Endothelial cell of umbilical vein (primary cell): ENCODE measurements at regions not wholly inside any gene's neighbourhood (a gene's known extent, or its start where the extent isn't known, plus 50 kb on each side); places are given as distances from the start of the nearest gene placed in this dataset.

ENCODE experiments used
- BruUV-seq: library from RNA; stranded (reverse); fragments of 400-500 nt; replicated peaks from 2 replicates; lab custom pipeline; 2021; lab: Mats Ljungman, UMichigan
- CTCF ChIA-PET: fragments of 300-600, 350-600 bp; sonication (Branson Sonifier 250); formaldehyde crosslinking; loops from one replicate; lab custom pipeline; 2021; ENCODE audit warnings: antibody characterized with exemption, inconsistent platforms; lab: Charles Lee
- POLR2A ChIA-PET: fragments of 300-600, 350-600 bp; sonication (Branson Sonifier 250); formaldehyde crosslinking; loops from one replicate; lab custom pipeline; 2021; ENCODE audit warnings: antibody characterized with exemption, inconsistent platforms; lab: Charles Lee
- DNase-seq: peaks from one replicate; pipeline ENCODE4 v3.0.0-alpha.2; 2011; ENCODE audit warnings: low read depth, low spot score
- FAIRE-seq: peaks from 2 replicates; lab custom pipeline; 2011; peaks lifted over from hg19 to GRCh38; lab: Jason Lieb, UNC
- H2AFZ ChIP-seq: 2 replicates; pipeline ENCODE4 v1.6.0; 2012; ENCODE audit warnings: low read depth, low read length, control low read depth, inconsistent platforms
- H3K27ac ChIP-seq: 2 replicates; pipeline ENCODE4 v1.5.1; 2011; ENCODE audit warnings: low read depth, mild to moderate bottlenecking, control low read depth, low read length, moderate library complexity; ENCODE audit not compliant: insufficient read depth
- H3K27me3 ChIP-seq, 2 experiments: 2 replicates each; pipeline versions ENCODE4 v1.6.0 to v1.6.1; 2011; ENCODE audit warnings: low read length in 2 of 2, mixed read lengths in 1 of 2; ENCODE audit not compliant: control insufficient read depth in 2 of 2, insufficient read depth in 2 of 2
- H3K36me3 ChIP-seq, 2 experiments: 2 replicates in 1 of 2; 3 replicates in 1 of 2; pipeline ENCODE4 v1.5.1; 2011; ENCODE audit warnings: low read length in 2 of 2, mild to moderate bottlenecking in 1 of 2, moderate library complexity in 1 of 2; ENCODE audit not compliant: control insufficient read depth in 2 of 2, insufficient read depth in 2 of 2; ENCODE audit errors: extremely low read depth in 1 of 2
- H3K4me1 ChIP-seq: 3 replicates; pipeline ENCODE4 v1.5.1; 2011; ENCODE audit warnings: mild to moderate bottlenecking, low read length; ENCODE audit not compliant: control insufficient read depth, insufficient read depth; ENCODE audit errors: extremely low read depth
- H3K4me2 ChIP-seq: 2 replicates; pipeline ENCODE4 v1.6.1; 2011; ENCODE audit warnings: low read length, control low read depth, mixed read lengths; ENCODE audit not compliant: insufficient read depth
- H3K4me3 ChIP-seq, 3 experiments: fragments of 200-600 bp in 1 of 3; sonication (generic), shearing (Covaris generic) in 1 of 3; replicated peaks in 1 of 3; 2 replicates each; pipeline ENCODE4 v1.5.1; 2011 to 2016; ENCODE audit warnings: control low read depth in 3 of 3, low read length in 3 of 3, mild to moderate bottlenecking in 2 of 3, inconsistent platforms in 1 of 3, low read depth in 1 of 3, moderate library complexity in 1 of 3; ENCODE audit not compliant: insufficient read depth in 1 of 3
- H3K79me2 ChIP-seq: 2 replicates; pipeline ENCODE4 v1.6.0; 2012; ENCODE audit warnings: low read length, inconsistent platforms; ENCODE audit not compliant: control insufficient read depth, insufficient read depth
- H3K9ac ChIP-seq: replicated peaks from 2 replicates; pipeline ENCODE3; 2011; ENCODE audit warnings: low read length, control low read depth; ENCODE audit not compliant: insufficient read depth; ENCODE audit errors: extremely low read depth
- H3K9me1 ChIP-seq: replicated peaks from 3 replicates; pipeline ENCODE4 v1.6.0; 2011; ENCODE audit warnings: mild to moderate bottlenecking, low read length; ENCODE audit not compliant: control insufficient read depth, insufficient read depth; ENCODE audit errors: extremely low read depth
- H3K9me3 ChIP-seq: replicated peaks from 2 replicates; pipeline ENCODE4 v1.5.1; 2012; ENCODE audit warnings: low read length, inconsistent platforms; ENCODE audit not compliant: control insufficient read depth, insufficient read depth
- H4K20me1 ChIP-seq: replicated peaks from 2 replicates; pipeline ENCODE3; 2011; ENCODE audit warnings: mild to moderate bottlenecking, low read length; ENCODE audit not compliant: control insufficient read depth, insufficient read depth; ENCODE audit errors: extremely low read depth
- CTCF ChIP-seq, 2 donors: IDR thresholded peaks; 1 replicate in 1 of 2; 2 replicates in 1 of 2; pipeline ENCODE4 v1.5.1; 2011; ENCODE audit warnings: low read length in 2 of 2, mild to moderate bottlenecking in 2 of 2, moderate library complexity in 2 of 2, control low read depth in 1 of 2, inconsistent platforms in 1 of 2, low read depth in 1 of 2; ENCODE audit not compliant: insufficient read depth in 1 of 2; ENCODE audit errors: extremely low read depth in 1 of 2
- EZH2 ChIP-seq: IDR thresholded peaks from 2 replicates; pipeline ENCODE4 v1.6.1; 2012; ENCODE audit warnings: borderline replicate concordance, low read depth, mild to moderate bottlenecking, moderate library complexity, low read length, inconsistent platforms; ENCODE audit not compliant: severe bottlenecking
- GATA2 ChIP-seq: IDR thresholded peaks from 2 replicates; pipeline ENCODE4 v1.7.0; 2011; ENCODE audit warnings: low read depth, mild to moderate bottlenecking, moderate library complexity, mixed read lengths, low read length; ENCODE audit not compliant: insufficient read length, insufficient read depth
- JUN ChIP-seq: IDR thresholded peaks from 2 replicates; pipeline ENCODE4 v1.6.1; 2011; ENCODE audit warnings: borderline replicate concordance, low read depth; ENCODE audit not compliant: insufficient read length, insufficient read depth
- MAX ChIP-seq: IDR thresholded peaks from 2 replicates; pipeline ENCODE4 v1.6.1; 2011; ENCODE audit not compliant: insufficient read depth, insufficient read length
- MYC ChIP-seq: IDR thresholded peaks from one replicate; pipeline ENCODE4 v1.6.1; 2011; ENCODE audit warnings: mild to moderate bottlenecking, low read depth, low read length
- POLR2A ChIP-seq: IDR thresholded peaks from 2 replicates; pipeline ENCODE4 v1.6.1; 2012; ENCODE audit warnings: low read depth, mild to moderate bottlenecking, control low read depth, low read length
- POLR2AphosphoS5 ChIP-seq: IDR thresholded peaks from 2 replicates; pipeline ENCODE4 v1.6.1; 2012; ENCODE audit warnings: low read depth, mild to moderate bottlenecking, control low read depth, low read length, moderate library complexity; ENCODE audit not compliant: insufficient read depth
- dilution Hi-C: fragments of 300-500 bp; cut with MboI; formaldehyde crosslinking; loops from one replicate; pipeline ENCODE4 v1.15.0; 2019; ENCODE audit warnings: low sequenced_read_pairs; ENCODE audit not compliant: extremely low pct_ligation_motif_present
- intact Hi-C: fragments of 100-400 bp; cut with micrococcal nuclease; formaldehyde crosslinking; loops from one replicate; pipeline ENCODE4 v1.10.0; 2022

GRCh38 chr2:104919127-104919526 is 65.2 kb downstream of the POU3F3 start:
- H3K9me3 ChIP-seq, result no peaks in the 10 kb centered on the region
- H3K4me2 ChIP-seq, result no peak overlapping the region
- no peak for DNase-seq
- ChIA-PET POLR2A (no interaction called here), CTCF (no interaction called here)
- no peak overlapping the region for H3K4me3 ChIP-seq
- FAIRE-seq, result no peak
- no peak for TF ChIP-seq CTCF (IDR thresholded peaks at IDR 0.05; ENCODE audit: extremely low read depth in 1 of 2, insufficient read depth in 1 of 2, low read depth in 1 of 2, low read length in 2 of 2)
- no peak for TF ChIP-seq GATA2
- TF ChIP-seq POLR2AphosphoS5, result no peak
- no peak for TF ChIP-seq POLR2A
- no peak for TF ChIP-seq MYC
- H4K20me1 ChIP-seq, result no peaks in the 10 kb centered on the region
- no peaks in the 10 kb centered on the region for H3K4me1 ChIP-seq
- no peak overlapping the region for H2AFZ ChIP-seq
- no peak overlapping the region for H3K27ac ChIP-seq
- H3K79me2 ChIP-seq, result no peaks in the 10 kb centered on the region
- intact Hi-C loops (no loop called here), dilution Hi-C loops (no loop called here)
- no peaks in the 10 kb centered on the region for H3K36me3 ChIP-seq
- no TSS peak for BruUV-seq
- H3K9ac ChIP-seq, result no peak overlapping the region
- H3K9me1 ChIP-seq, result no peaks in the 10 kb centered on the region
- no peaks in the 10 kb centered on the region for H3K27me3 ChIP-seq

DNA sequence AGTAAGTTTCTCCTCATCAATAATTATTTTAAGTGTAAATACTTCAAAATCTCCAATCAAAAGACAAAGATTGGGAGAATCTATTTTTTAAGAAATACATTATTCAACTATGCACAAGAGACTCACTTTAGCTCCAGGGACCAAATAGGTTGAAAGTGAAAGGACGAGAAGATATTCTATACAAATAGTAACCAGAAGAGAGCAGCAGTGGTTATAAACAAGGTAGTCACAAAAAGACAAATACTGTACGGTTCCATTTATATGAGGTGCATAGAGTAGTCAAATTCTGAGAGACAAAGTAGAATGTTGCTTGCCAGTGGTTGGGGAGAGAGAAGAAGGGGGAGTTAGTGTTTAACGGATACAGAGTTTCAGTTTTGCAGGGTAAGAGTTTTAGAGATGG is 69.8 kb downstream of the POU3F3 start:
- Histone ChIP-seq H3K27ac (no peak overlapping the region), H3K79me2 (no peaks in the 10 kb centered on the region), H3K4me2 (no peak overlapping the region), H3K4me1 (no peaks in the 10 kb centered on the region), H2AFZ (no peak overlapping the region), H3K9me1 (no peaks in the 10 kb centered on the region), H3K36me3 (no peaks in the 10 kb centered on the region), H3K27me3 (no peaks in the 10 kb centered on the region), H3K9me3 (no peaks in the 10 kb centered on the region), H3K9ac (no peak overlapping the region), H4K20me1 (no peaks in the 10 kb centered on the region), H3K4me3 (no peak overlapping the region)
- no peak for FAIRE-seq
- no TSS peak for BruUV-seq
- dilution Hi-C loops, result no loop called here
- intact Hi-C loops, result no loop called here
- CTCF ChIA-PET, result no interaction called here
- TF ChIP-seq MYC, result no peak
- no peak for TF ChIP-seq EZH2
- TF ChIP-seq JUN, result no peak
- TF ChIP-seq CTCF (IDR thresholded peaks at IDR 0.05; ENCODE audit: extremely low read depth in 1 of 2, insufficient read depth in 1 of 2, low read depth in 1 of 2, low read length in 2 of 2), result no peak
- TF ChIP-seq POLR2AphosphoS5, result no peak
- TF ChIP-seq MAX, result no peak
- DNase-seq, result no peak
- POLR2A ChIA-PET, result no interaction called here
